HG03521 (cell line): ENCODE measurements at regions not wholly inside any gene's neighbourhood (a gene's known extent, or its start where the extent isn't known, plus 50 kb on each side); places are given as distances from the start of the nearest gene placed in this dataset.

Source experiments
- ATAC-seq: cut with Tn5 transposase; IDR thresholded peaks from one replicate; pipeline ENCODE4 v1.9.1; 2021; ENCODE audit warnings: mild to moderate bottlenecking, moderate library complexity; ENCODE audit not compliant: unreplicated experiment

DNA sequence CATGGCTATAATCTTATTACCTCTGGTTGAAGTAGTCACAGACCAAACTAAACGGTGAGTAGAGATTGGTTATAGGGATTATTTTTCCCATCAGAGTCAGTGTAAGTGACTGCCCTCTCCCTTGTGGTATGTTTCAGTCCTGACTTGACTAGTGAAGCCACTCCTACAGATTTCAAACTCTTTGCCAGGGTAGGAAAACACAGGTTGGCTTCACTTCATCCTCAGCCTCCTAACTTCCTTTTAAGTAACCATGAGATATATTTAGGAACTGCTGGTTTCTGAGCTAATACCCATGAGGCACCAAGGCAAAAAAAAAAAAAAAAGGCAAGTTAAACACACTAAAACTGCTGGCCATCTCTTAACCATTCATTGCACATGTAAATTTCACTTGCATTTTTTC lies 349.2 kb upstream of the MCTP2 start:
- no peak for ATAC-seq

DNA sequence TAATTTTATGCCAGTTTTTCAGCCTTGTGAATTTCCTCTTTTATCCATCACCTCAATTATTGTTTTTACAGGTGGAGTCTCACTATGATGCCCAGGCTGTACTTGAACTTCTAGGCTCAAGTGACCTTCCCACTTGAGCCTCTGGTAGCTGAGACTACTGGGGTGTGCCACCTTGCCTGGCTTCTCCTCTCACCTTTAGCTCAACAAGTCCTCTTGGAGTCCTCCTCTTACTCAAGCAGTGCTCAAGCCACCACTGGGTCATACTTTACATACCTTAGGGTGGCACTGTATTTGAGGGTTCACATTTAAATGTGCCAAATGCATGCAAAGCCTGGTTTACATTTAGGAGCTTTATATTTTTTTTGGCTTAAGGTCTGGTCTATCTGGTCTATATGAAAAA lies 350.1 kb upstream of the MCTP2 start:
- ATAC-seq, result no peak

DNA sequence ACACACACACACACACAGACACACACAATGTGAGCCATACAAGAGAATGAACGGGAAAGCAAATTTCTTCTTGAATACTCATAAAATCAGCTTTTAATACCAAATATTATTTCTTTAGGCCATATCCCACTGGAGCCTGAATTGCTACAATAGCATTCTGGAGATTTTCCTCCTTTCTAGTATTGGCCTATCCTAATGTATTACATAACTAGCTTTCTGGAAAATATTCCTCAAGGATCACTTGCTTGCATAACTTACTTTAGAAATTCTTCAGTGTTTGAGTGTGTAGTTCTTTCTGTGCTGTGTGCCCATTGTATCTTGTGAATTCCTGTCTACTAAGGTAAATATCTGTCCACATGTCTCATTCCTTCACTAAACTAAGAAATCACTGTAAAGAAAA lies 351.0 kb upstream of the MCTP2 start:
- no peak for ATAC-seq

DNA sequence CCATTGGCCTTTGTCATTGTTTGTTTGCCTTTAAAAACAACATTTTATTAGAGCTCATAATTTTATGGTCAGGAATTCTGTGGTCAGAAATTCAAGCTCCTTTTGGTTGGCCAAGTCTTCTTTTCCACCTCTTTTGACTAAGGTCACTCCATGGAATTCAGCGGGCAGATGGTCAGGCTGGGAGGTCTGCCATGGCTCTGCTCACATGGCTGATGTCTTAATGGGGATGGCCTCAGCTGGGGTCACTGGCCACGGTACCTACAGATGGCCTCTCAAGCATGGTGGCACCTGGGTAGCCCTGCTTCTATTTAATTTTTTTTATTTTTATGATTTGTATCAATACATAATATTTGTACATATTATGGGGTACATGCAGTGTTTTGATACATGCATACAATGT lies 360.8 kb upstream of the MCTP2 start:
- ATAC-seq, result no peak

DNA sequence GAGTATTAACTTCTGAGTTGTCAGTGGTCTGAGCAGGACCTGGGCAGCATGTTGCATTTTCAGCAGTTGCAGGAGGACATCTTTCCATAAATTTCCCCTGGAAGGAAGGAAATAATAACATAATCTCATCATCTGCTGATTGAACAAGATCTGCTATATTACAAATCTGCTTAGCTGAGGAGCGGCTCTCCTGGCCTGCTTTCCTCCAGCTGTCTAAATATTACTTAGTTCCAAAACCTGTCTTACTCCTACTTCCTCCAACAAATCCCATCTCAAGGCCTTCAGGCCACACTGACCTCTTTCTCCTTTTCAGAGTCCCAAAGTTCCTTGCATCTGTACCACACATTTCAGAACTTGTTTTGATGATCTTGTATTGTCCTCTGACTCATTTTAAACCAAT lies 364.4 kb upstream of the MCTP2 start:
- ATAC-seq, result no peak

DNA sequence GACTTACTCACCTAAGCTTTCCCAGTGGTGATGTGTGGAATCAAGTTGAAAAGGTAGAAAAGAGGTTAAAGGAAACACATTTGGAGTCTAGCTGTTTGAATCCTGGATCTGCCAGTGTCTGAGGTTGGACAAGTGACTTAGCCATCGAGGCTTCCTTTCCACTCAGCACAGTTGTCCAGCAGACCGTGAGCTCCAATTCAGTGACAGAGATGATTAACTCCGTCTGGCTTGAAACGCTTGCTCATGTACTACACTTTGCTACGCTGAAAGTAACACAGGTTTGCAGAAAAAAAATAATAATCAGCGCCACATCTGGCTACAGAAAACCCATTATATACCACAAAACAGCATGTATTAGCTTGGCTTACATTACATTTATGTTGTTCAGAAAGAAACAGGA lies 364.9 kb upstream of the MCTP2 start:
- no peak for ATAC-seq

DNA sequence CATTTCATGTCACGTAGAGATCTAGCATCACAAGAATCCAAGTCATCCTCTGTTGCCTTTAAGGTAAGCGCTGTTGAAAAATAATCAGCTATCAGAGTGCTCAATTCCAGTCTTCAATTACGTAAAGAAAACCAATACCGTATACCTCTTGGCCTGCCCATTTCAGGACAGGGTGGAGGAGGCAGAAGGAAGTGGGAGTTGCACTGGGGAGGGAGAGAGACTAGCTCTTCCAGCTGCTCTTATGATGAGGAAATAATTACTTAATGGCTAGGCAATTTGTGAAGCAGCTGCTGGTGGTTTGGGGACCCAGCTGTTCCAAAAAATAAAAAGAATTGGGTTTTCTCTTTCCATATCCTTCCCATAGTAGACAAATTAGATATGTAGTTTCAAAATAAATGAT lies 365.8 kb upstream of the MCTP2 start:
- ATAC-seq, result no peak

DNA sequence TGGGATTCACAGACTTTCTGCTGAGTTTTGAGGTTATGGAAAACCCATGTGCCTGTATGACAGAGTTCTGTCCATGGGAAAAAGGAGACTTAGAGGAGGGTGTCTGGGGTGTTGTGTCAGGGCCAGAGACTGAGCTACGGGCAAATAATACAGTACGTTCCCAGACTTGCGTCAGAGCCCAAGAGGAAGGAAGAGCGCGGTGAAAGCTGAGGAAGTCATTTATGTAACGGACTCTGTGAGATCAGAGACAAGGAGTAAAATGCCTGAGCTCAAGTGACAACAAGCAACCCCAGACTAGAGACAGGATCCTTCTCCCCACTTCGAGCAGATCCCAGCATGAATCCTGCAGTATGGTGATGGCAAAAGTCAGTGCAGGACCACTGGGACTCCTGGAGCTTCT lies 368.6 kb upstream of the MCTP2 start:
- ATAC-seq, result no peak

DNA sequence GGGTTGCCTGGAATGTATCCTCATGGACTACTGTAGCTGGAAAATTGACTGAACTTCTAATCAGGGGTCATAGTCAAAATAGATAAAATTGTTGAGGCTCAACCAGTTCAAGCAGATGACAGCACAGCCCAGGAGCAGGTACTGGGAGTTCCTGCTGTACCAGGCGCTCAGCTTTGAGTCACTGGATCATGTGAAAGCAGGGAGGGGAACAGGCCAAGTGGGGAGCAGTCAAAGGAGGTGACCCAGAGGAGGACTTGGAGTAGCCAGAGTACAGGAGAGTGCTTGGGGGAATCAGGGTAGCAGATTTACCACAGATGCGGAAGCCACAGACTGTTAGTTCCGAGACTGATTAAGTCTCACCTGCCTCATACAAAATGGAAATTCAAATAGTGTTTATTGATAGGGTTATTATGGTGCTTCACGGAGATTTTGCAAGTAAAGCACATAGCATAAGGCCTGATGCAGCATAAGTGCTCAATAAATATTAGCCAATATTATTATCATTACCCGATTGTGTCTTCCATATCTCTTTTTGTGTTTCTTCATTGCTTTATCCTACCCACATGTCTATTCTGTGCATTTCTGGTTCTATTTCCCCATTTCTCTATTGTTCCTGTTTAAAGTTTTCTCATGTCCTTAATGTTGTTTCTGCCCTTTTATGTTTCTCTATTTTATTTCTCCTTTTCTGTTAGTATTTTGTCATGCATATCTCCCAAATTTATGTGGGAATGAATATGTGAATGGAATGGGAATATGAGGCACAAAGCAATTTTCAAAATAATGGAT lies 369.2 kb upstream of the MCTP2 start:
- no peak for ATAC-seq

DNA sequence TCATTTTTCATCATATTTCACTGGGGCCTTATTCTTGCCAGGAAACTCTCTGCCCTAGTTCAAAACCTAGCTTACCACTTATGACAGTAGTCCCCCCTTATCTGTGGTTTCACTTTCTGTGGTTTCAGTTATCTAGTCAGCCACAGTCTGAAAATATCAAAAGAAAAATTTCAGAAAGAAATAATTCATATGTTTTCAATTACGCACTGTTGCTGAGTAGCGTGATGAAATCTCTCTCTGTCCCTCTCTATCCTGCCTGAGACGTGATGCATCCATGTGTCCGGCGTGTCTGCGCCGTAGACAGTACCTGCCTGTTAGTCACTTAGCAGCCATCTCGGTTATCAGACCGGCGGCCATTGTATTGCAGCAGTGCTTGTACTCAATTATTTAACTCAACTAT lies 369.9 kb upstream of the MCTP2 start:
- no peak for ATAC-seq

DNA sequence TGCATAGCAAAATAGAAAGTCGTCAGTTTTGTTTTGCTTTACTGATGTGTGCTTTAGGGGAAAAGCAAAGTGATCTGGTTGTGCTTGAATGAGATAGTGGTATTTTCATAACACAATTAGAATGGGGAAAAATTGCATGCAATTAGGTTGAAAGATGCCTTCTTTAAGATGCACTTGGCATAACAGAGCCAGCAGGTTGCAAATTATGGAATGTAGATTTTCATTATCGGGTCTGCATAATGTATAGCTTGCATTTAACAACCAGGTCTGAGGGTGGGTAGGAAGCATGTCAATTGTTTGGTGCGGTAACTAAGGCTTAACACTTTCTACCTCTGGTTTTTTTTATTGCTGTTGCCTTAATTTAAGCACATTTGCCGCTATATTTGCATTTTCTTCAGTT lies 370.7 kb upstream of the MCTP2 start:
- no peak for ATAC-seq

DNA sequence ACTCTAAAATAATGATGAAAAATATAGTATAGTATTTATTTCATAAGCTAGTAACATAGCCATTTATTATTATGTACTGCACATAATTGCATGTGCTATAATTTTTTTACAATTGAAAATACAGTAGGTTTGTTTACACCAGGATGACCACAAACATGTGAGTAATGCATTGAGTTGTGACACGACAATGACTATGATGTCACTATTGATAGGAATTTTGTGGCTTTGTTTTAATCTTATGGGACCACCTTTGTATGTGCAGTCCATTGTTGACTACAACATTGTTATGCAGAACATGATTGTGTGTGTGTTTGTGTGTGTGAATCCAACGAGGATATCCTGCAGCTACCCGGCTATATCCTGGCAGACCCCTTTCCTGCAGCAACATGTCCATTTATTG lies 372.2 kb upstream of the MCTP2 start:
- ATAC-seq, result no peak

DNA sequence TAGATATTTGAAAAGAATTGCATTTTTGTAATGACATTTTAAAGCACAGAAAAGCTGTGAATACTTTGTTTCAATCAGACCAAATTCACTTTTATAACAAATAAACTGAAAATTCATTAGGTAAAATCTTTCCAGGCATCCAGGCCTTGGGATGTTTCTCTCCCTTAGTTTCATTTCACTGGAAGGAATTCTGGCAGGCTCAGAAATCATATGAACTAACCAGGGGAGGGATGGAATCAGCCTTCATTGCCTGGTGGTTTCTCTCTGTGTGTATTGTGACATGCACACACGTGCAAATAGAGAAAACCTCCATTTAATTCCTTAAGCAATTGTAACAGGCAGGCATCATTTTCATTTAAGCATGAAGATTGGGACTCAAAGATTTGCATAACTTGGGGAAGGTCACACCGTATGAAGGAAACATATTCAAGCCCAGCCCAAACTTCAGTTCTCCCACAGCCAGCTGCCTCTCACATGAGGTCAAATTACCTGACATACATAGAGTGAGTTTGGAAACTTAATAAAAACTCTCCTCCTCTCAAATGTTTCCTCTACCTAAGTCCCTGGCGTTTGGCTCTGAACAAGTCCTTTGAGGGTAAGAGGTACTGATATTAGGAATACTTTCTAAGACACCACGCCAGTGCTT lies 376.1 kb upstream of the MCTP2 start:
- no peak for ATAC-seq

DNA sequence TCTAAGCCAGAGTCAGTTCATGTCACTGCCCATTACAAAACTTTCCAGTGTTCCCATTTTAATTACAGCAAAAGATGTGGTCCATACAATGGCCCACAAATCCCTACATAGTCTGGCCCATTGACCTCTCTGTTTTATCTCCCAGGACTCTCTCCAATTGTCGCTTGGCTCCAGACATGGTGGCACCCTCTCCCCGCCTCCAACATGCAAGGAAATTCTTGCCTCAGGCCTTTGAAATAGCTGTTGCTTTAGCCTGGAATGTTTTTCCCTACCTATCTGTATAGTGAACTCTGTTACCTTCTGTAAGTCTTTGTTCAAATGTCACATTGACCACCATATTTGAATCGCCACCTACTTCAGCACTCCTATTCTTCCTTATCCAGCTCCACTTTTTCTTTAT lies 377.3 kb upstream of the MCTP2 start:
- no peak for ATAC-seq

DNA sequence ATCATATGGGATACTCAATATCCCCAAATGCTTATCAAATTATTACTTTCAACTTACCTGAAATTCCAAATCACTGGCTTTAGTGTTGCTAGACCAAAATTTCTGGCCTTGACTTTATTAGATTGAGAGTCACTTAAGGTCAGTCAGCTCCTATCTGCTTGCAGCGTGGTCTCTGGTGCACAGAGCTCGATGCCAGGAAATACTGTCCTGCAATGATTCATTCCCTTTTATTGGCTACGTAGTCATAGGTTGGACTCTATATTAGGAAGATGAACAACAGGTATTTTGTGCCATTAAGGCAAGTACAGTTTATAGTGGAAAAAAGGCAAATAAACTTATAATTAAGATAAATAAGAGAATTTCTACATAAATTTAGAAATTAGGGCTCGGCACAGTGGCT lies 378.6 kb upstream of the MCTP2 start:
- no peak for ATAC-seq

DNA sequence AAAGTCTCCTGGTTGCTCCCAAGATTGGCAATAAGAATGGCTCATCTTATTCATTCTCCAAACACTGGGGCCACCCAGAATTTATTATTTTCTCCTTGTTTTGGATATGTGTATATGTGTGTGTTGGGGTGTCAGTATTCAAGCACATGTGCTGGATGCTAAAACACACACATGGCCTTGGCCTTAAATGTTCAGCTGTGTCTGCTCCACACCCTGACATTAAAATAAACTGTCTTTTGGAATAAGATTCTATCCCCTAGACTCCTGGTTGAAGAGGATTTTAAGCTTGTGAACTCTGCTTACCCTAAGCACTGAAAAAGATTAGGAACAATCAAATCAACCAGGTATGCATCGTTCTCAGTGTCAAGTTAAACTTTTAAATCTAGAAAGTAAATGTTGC lies 382.9 kb upstream of the MCTP2 start:
- no peak for ATAC-seq

DNA sequence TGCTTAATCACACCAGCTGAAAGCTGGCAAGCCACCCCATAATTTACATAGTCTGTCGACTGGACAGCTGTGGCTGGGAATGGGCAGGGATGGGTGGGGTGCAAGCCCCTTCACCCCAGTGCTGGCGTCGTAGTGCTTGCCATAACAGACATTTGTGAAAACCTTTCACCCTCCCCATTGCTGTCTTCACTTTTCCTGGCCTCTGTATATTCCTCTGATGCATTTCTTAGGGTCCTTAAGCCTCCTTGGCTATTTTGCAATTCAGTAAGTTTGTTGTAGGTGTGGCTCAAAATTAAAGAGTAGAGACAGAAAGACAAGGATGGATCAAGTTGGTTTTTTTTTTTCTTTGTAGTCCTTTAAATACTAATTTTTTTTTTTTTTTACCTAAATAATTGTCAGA lies 383.3 kb upstream of the MCTP2 start:
- ATAC-seq, result no peak

DNA sequence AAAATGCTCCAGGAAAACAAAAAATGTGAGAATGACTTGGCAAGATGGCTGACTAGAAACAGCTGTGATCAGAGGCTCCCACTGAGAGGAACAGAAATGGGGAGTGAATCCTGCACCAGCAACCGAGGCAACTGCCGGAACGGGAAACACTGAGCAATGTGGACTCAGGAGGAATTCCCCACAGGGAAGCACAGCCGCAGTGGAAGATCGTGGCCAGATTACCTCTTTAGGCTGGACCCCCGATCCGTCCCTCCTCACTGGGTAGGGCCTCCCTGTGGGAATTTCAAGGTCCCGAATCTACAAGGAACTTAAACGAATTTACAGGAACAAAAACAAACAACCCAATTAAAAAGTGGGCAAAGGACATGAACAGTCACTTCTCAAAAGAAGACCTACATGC lies 385.2 kb upstream of the MCTP2 start:
- ATAC-seq, result no peak

DNA sequence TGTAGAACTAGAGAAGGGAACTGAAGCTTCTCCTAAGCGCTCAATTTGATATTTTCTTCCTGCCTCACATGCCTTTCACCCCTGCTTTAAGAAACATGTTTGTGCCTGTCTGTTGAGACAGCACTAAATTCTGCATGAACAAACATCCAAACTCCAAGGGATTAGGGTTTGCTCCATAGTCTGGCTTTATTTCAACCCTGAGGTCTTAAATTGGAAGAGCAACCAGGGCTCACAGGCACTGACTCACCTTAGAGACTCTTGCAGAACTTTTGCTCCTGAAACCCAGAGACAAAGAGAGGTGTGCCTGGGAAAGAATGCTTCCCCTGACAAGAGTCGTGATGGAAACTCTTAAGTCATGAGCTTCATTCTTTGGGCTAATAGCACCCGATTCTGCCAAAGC lies 393.9 kb upstream of the MCTP2 start:
- no peak for ATAC-seq

DNA sequence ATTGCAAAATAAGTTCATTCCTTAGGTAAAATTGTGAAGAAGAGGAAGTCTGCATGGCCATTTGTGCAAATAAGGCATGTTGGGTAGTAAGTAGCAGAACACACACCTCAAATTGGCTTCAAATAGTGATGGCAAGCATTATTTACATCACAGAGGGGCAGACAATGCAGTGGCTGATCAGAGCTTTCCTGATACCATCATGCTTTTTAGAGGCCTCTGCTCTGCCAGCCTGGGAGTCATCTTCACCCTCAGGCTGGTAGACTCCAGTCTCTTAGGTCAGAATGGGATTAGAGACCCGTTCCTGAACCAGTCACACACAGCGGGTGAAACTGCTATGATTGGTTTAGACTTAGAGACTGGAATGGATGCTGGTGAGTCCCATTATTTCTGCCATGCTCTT lies 396.0 kb upstream of the MCTP2 start:
- ATAC-seq, result no peak

DNA sequence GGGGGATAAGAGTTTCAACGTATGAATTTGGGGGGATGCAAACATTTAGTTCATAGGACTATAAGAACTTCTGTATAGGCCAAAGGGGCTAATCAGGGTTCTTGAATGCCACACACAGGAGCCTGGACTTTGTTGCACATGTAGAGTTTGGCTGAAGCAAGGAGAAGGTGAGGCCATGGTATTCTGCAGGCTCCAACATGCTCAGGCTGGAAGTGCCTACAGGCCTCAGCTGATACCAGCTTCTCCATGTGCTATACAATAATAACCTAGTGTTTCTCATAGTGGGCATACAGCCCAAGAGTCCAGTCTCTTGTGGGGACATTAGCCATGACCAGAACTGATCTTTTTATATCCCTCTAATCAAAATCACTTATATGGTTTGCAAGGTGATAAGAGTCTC lies 399.7 kb upstream of the MCTP2 start:
- no peak for ATAC-seq

DNA sequence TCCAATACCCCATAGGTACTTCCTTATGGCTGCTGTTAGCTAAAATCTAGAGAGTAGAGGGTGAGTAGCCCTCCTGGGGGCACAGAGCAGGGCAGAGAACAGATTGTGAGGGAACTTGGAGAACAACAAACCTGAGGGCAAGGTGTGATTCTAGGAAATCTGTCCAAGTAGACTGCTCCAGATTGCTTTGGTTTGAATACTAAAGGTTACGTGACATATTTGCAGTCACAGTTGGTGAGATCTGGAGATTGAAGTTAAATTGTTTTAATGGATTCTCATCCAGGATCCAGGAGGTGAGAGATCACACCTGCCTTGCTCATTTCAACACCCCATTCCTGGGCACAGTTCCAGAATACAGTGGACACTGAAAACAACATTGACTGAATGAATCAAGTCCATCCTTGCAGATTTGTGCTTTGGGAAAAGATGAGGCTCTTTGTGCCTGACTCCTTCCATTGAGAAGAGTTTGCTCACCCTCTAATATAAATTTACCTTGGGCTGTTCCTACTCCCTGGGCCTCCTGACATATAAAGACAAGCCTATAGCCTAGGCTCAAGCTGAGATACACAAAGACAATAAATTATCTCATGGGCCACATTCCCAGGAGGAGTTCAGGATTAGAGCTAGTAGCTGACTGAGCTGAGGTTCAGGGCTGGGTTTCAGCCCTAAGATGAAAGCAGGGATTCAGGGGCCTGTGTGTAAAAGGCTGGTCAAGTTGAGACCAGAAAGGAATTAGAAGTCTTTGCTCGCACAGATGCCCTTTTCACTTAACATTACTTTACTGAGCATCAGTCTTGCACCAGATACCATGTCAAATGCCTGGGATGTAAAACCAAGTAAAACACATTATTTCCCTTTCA lies 400.9 kb upstream of the MCTP2 start:
- ATAC-seq, result no peak
